ENCODE measurements at regions not wholly inside any gene's neighbourhood (a gene's known extent, or its start where the extent isn't known, plus 50 kb on each side); places are given as distances from the start of the nearest gene placed in this dataset.

GRCh38 chr10:29063806-29064644, 224.8 kb upstream of the LYZL1 start:
- no peak overlapping the region for H3K4me2 ChIP-seq (ENCODE audit: insufficient read depth, low read length)
- DNase-seq (ENCODE audit: extremely low read depth in 1 of 4, low spot score in 3 of 4) (peak in 1 of 4 experiments; percentile 6), FAIRE-seq (peak; percentile 55), ATAC-seq (peak; percentile 76)
- H3K9me3 ChIP-seq (replicated peaks; ENCODE audit: control insufficient read depth, insufficient read depth, low read depth, low read length) = no peaks in the 10 kb centered on the region
- no peaks in the 10 kb centered on the region for H3K9me1 ChIP-seq (ENCODE audit: control insufficient read depth, insufficient read depth, low read length)
- POLR2A ChIA-PET = no interaction called here
- WGBS (ENCODE audit: insufficient coverage, low coverage, missing lambda C conversion rate) = 0% methylated on average over 5 of the region's 5 CpGs
- H3K79me2 ChIP-seq (ENCODE audit: control insufficient read depth, insufficient read depth, low read length) = no peaks in the 10 kb centered on the region
- H3K4me1 ChIP-seq (replicated peaks in 1 of 2; ENCODE audit: control insufficient read depth in 2 of 2, insufficient read depth in 2 of 2, low read length in 2 of 2) = no peaks in the 10 kb centered on the region
- H3K36me3 ChIP-seq (ENCODE audit: control insufficient read depth, insufficient read depth, low read length) = no peaks in the 10 kb centered on the region
- H2AFZ ChIP-seq (ENCODE audit: low read depth, low read length) = no peak overlapping the region
- CTCF ChIA-PET (ENCODE audit: low intra/inter-chr PET ratio) = no interaction called here
- peaks cover 2 to 8% of the 10 kb centered on the region in 2 experiments; a peak in 4 of 5 replicates for H3K27me3 ChIP-seq (ENCODE audit: control insufficient read depth in 2 of 2, insufficient read depth in 2 of 2, low read length in 2 of 2)
- H3K9ac ChIP-seq (ENCODE audit: insufficient read depth in 1 of 2, low read depth in 2 of 2, low read length in 2 of 2) = no peak overlapping the region
- in situ Hi-C loops (cut with MboI) = no loop called here
- no peaks in the 10 kb centered on the region for H4K20me1 ChIP-seq (replicated peaks; ENCODE audit: control insufficient read depth, insufficient read depth, low read length)
- intact Hi-C loops (cut with micrococcal nuclease) = no loop called here
- BruUV-seq (replicated peaks) = no TSS peak
- no peak overlapping the region for H3K27ac ChIP-seq (ENCODE audit: extremely low read depth, low read depth, low read length)
- H3K4me3 ChIP-seq = no peak overlapping the region
- TF ChIP-seq SOX6 (IDR thresholded peaks at IDR 0.05) (peak; percentile 88), CREB1 (IDR thresholded peaks at IDR 0.05) (no peak), CREB1 (CRISPR knock-in tag; IDR thresholded peaks at IDR 0.05) (no peak), BACH1 (tag; IDR thresholded peaks at IDR 0.05) (0 out of 2 replicates have a peak, but pooled peaks have one; percentile 32), CEBPG (CRISPR knock-in tag; IDR thresholded peaks at IDR 0.05) (peak; percentile 60), CEBPG (tag; conservative IDR thresholded peaks at IDR 0.05 in 1 of 2, IDR thresholded peaks at IDR 0.05 in 1 of 2) (peak; percentile 93 to 95), CHD1 (IDR thresholded peaks at IDR 0.05; ENCODE audit: low read length) (no peak), CBFA2T3 (IDR thresholded peaks at IDR 0.05) (peak; percentile 23; the same call in 1 of the 2 replicates), STAT5A (IDR thresholded peaks at IDR 0.05; ENCODE audit: borderline replicate concordance, low read length) (no peak), ATF7 (IDR thresholded peaks at IDR 0.05) (peak; percentile 57), NEUROD1 (IDR thresholded peaks at IDR 0.05; ENCODE audit: borderline replicate concordance, low read depth, low read length, partially characterized antibody) (no peak), SMAD4 (CRISPR knock-in tag; conservative IDR thresholded peaks at IDR 0.05) (peak; percentile 73; the same call in 1 of the 2 replicates), MBD2 (IDR thresholded peaks at IDR 0.05; ENCODE audit: borderline replicate concordance, low read depth) (no peak), JUND (IDR thresholded peaks at IDR 0.05; ENCODE audit: borderline replicate concordance, low read depth, low read length) (peak; percentile 41; the same call in 1 of the 2 replicates), JUND (tag; IDR thresholded peaks at IDR 0.05; ENCODE audit: borderline replicate concordance, low read depth, low read length) (no peak), ZBTB17 (CRISPR knock-in tag; IDR thresholded peaks at IDR 0.05) (no peak), PHF21A (IDR thresholded peaks at IDR 0.05; ENCODE audit: borderline replicate concordance, low read depth) (no peak), MYC (IDR thresholded peaks at IDR 0.05; ENCODE audit: low read depth, low read length) (peak; percentile 37; the same call in 1 of the 2 replicates), MYC (CRISPR knock-in tag; IDR thresholded peaks at IDR 0.05; ENCODE audit: borderline replicate concordance, low read depth) (no peak), FOSL1 (tag; conservative IDR thresholded peaks at IDR 0.05) (peak; percentile 60), NR2F6 (CRISPR knock-in tag; IDR thresholded peaks at IDR 0.05) (no peak), TRIM24 (IDR thresholded peaks at IDR 0.05) (peak in 1 of 2 experiments; percentile 38; a peak in 2 of 4 replicates), RCOR1 (IDR thresholded peaks at IDR 0.05; ENCODE audit: borderline replicate concordance in 1 of 2, low read depth in 2 of 2, low read length in 2 of 2) (peak in 1 of 2 experiments; percentile 59; a peak in 1 of 4 replicates), ZNF77 (CRISPR knock-in tag; IDR thresholded peaks at IDR 0.05) (no peak)
- TF ChIP-seq, protein P1, sequence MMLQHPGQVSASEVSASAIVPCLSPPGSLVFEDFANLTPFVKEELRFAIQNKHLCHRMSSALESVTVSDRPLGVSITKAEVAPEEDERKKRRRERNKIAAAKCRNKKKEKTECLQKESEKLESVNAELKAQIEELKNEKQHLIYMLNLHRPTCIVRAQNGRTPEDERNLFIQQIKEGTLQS (IDR thresholded peaks at IDR 0.05) = peak; percentile 84
- TF ChIP-seq, protein P1 (CRISPR knock-in tag; conservative IDR thresholded peaks at IDR 0.05) = no peak
